SK-N-SH (cell line): ENCODE measurements at regions not wholly inside any gene's neighbourhood (a gene's known extent, or its start where the extent isn't known, plus 50 kb on each side); places are given as distances from the start of the nearest gene placed in this dataset.

ENCODE experiments used
- CTCF ChIP-seq: fragments of 200-600 bp; sonication (generic); IDR thresholded peaks from 2 replicates; pipeline ENCODE4 v1.6.1; 2017; ENCODE audit warnings: antibody characterized with exemption, mild to moderate bottlenecking, moderate library complexity
- JUND ChIP-seq: IDR thresholded peaks from 2 replicates; pipeline ENCODE4 v1.4.0; 2012
- NRF1 ChIP-seq: IDR thresholded peaks from 2 replicates; pipeline ENCODE4 v1.6.1; 2012; ENCODE audit warnings: low read depth, mild to moderate bottlenecking, low read length
- POLR2AphosphoS5 ChIP-seq: IDR thresholded peaks from 2 replicates; pipeline ENCODE4 v1.6.1; 2012; ENCODE audit warnings: low read depth, low read length
- RFX5 ChIP-seq: IDR thresholded peaks from 2 replicates; pipeline ENCODE4 v1.6.1; 2012; ENCODE audit warnings: mild to moderate bottlenecking, improper control_type of control experiment, low read length

- TF ChIP-seq NRF1 (no peak), CTCF (no peak), RFX5 (no peak), POLR2AphosphoS5 (no peak), JUND (no peak)
Observed at GRCh38 chr1:193890935-193891334, 704.5 kb upstream of the B3GALT2 start.
